ENCODE measurements at regions not wholly inside any gene's neighbourhood (a gene's known extent, or its start where the extent isn't known, plus 50 kb on each side); places are given as distances from the start of the nearest gene placed in this dataset.
"Not testable (repeated sequence)": the region's sequence is repeated elsewhere in the genome, so short reads cannot be mapped to it uniquely, and the experiment has no call there.

GRCh38 chr11:38547462-38547861, 1949.4 kb upstream of the RAG2 start:
- ATAC-seq, result no peak

GRCh38 chr11:38543986-38544385, 1946.0 kb upstream of the RAG2 start:
- no peak for ATAC-seq

- no peak for ATAC-seq
Observed at GRCh38 chr11:38543311-38543710, 1945.3 kb upstream of the RAG2 start.

- ATAC-seq, result no peak
Observed at GRCh38 chr11:38538866-38539680, 1941.0 kb upstream of the RAG2 start.

GRCh38 chr11:38530226-38530625, 1932.2 kb upstream of the RAG2 start:
- no peak for ATAC-seq

GRCh38 chr11:38524945-38525344, 1926.9 kb upstream of the RAG2 start:
- no peak for ATAC-seq

GRCh38 chr11:38517991-38518390, 1920.0 kb upstream of the RAG2 start:
- no peak for ATAC-seq

- ATAC-seq, result not testable (repeated sequence)
Observed at GRCh38 chr11:38512830-38513229, 1914.8 kb upstream of the RAG2 start.

- no peak for ATAC-seq
Observed at GRCh38 chr11:38510041-38510440, 1912.0 kb upstream of the RAG2 start.

GRCh38 chr11:38503876-38504275, 1905.8 kb upstream of the RAG2 start:
- no peak for ATAC-seq

GRCh38 chr11:38498721-38499120, 1900.7 kb upstream of the RAG2 start:
- ATAC-seq, result no peak

- ATAC-seq, result no peak
Observed at GRCh38 chr11:38491986-38492385, 1894.0 kb upstream of the RAG2 start.

- no peak for ATAC-seq
Observed at GRCh38 chr11:38481391-38481790, 1883.4 kb upstream of the RAG2 start.

GRCh38 chr11:38476808-38477575, 1879.0 kb upstream of the RAG2 start:
- no peak for ATAC-seq

GRCh38 chr11:38461751-38462150, 1863.7 kb upstream of the RAG2 start:
- no peak for ATAC-seq

- no peak for ATAC-seq
Observed at GRCh38 chr11:38460896-38461295, 1862.9 kb upstream of the RAG2 start.

- no peak for ATAC-seq
Observed at GRCh38 chr11:38460429-38460828, 1862.4 kb upstream of the RAG2 start.

- no peak for ATAC-seq
Observed at GRCh38 chr11:38456371-38456770, 1858.3 kb upstream of the RAG2 start.

GRCh38 chr11:38448284-38448683, 1850.2 kb upstream of the RAG2 start:
- no peak for ATAC-seq

- no peak for ATAC-seq
Observed at GRCh38 chr11:38446336-38446735, 1848.3 kb upstream of the RAG2 start.

- no peak for ATAC-seq
Observed at GRCh38 chr11:38438091-38438490, 1840.1 kb upstream of the RAG2 start.

GRCh38 chr11:38425578-38425977, 1827.5 kb upstream of the RAG2 start:
- no peak for ATAC-seq

GRCh38 chr11:38423042-38423441, 1825.0 kb upstream of the RAG2 start:
- ATAC-seq, result no peak

GRCh38 chr11:38416141-38416540, 1818.1 kb upstream of the RAG2 start:
- no peak for ATAC-seq

All from esophagus mucosa (tissue), 1 donor.